Omental fat pad (tissue), 3 donors: ENCODE measurements at regions not wholly inside any gene's neighbourhood (a gene's known extent, or its start where the extent isn't known, plus 50 kb on each side); places are given as distances from the start of the nearest gene placed in this dataset.

Experiments
- ATAC-seq: fragments of 150-250 bp; one replicate; pipeline ENCODE4 v1.9.1; 2016; ENCODE audit warnings: mild to moderate bottlenecking, moderate library complexity; ENCODE audit not compliant: low FRiP score
- DNase-seq: peaks from one replicate; pipeline ENCODE4 v3.0.0-alpha.2; 2019; ENCODE audit warnings: low spot score
- TF ChIP-seq, protein P1 (sequence below), 3 donors: fragments of 450-650 bp; IDR thresholded peaks; one replicate each; pipeline ENCODE4 v1.5.1; 2016 to 2017; ENCODE audit warnings: antibody characterized with exemption in 3 of 3, mild to moderate bottlenecking in 3 of 3, moderate library complexity in 2 of 3

DNA sequence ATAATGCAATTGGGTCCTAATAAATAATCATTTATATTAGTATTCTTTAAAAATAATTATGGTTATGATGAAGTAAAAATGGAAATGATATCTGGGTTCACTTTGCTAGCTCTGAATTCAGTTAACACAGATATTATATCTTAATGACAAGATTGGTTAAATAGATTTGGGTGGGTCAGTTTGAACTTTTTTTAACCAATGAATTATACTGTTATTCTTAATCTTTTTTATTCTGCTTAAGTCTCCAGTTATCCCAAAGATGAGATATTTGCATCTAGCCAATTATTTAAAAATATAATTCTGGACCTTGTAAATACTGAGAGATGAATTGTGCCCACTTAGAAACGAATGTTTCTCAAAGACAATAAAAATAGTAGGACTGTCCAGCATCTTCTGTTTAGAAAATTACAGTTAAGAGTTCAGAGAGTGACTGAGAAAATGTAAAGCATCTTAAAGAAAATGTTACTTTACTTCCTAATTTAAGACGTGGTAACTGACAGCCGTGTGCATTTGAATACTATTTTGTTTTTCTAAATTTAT is 345.2 kb downstream of the USP25 start:
- TF ChIP-seq, protein P1, sequence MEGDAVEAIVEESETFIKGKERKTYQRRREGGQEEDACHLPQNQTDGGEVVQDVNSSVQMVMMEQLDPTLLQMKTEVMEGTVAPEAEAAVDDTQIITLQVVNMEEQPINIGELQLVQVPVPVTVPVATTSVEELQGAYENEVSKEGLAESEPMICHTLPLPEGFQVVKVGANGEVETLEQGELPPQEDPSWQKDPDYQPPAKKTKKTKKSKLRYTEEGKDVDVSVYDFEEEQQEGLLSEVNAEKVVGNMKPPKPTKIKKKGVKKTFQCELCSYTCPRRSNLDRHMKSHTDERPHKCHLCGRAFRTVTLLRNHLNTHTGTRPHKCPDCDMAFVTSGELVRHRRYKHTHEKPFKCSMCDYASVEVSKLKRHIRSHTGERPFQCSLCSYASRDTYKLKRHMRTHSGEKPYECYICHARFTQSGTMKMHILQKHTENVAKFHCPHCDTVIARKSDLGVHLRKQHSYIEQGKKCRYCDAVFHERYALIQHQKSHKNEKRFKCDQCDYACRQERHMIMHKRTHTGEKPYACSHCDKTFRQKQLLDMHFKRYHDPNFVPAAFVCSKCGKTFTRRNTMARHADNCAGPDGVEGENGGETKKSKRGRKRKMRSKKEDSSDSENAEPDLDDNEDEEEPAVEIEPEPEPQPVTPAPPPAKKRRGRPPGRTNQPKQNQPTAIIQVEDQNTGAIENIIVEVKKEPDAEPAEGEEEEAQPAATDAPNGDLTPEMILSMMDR (IDR thresholded peaks at IDR 0.05), result no peak
- DNase-seq (no peak), ATAC-seq (no peak)

DNA sequence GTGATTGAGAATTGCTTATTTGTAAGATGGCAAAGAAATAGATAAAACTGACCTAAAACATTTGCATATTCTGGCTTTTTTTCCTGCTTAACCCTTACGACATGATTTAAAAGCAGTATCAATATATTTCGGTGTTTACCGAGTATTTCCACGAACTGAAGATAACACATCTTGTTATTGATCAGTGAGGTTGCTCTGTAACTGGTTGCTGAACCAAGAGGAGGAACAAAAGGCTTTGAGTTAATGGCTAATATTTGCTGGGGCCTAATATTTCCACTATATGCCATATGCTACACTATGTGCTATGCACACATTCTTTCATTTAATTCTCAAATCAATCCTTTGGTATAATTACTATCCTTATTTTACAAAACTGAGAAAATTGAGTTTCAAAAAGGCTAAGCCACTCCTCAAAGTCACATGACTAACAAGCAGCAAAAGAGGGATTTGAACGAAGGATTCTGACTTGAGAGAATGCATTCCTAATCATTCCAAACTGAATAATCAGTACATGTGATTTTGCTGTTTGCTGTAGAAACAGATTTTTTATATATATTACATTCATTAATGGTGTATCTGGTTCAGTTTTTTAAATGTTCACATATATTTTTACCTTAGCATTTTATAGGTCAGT is 346.0 kb downstream of the USP25 start:
- no peak for ATAC-seq
- TF ChIP-seq, protein P1 (IDR thresholded peaks at IDR 0.05), result no peak

DNA sequence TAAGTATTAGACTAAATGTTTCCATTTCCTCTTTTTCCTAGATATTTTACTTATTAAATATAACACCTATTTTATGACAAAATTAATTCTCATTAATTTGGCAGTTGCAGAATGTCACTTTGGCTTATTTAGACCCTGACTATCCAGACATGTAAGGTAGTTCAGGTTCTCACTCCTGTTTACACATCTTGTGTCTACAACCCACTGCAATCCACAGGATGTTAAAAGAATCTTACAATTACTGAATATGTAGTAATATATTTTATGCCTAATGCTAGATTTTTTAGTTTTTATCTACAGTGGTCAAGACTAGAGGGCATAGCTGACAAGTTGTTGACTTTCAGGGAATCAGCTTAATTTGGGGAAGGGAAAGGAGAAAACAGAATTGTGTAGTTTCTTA is 346.7 kb downstream of the USP25 start:
- DNase-seq (no peak), ATAC-seq (no peak)
- TF ChIP-seq, protein P1 (IDR thresholded peaks at IDR 0.05), result no peak

More for the DNA sequence above, 346.0 kb downstream of the USP25 start:
- no peak for DNase-seq

DNA sequence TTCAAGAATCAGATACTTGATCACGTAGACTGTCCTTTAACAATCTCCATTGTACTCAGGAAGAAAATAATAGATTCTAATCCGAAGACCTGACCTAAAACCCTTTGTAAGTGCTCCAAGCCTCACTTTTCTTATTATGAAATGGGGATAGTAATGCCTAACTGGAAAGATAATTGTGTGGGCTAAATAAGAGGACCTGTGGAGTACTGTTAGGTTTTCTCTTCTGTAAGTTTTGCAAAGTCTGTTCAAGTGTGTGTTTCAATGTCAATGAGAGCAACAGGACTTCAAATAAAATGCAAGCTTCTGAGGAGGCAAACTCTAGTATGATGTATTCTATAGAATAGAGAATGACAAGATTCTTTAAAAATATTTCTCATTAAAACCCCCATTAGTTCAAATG is 348.6 kb downstream of the USP25 start:
- ATAC-seq (no peak), DNase-seq (no peak)
- TF ChIP-seq, protein P1 (IDR thresholded peaks at IDR 0.05), result no peak

DNA sequence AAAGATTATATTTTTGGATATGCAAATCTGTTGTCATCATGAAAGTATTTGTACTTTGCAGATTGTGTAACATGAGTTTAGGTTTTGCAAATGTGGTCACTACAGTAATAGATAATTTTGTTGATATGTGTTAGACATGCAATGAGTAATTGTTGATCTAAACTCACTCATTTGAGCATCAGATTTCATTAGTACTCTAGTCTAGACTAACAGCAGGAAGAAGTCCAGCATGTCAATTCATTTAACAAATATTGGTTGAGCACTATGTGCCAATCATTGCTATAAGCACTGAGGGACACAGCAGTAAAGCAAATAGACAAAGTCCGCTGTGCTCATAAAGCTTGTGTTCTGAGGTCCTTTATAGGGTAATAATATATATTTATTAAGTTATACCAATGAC is 350.0 kb downstream of the USP25 start:
- no peak for DNase-seq
- no peak for ATAC-seq

DNA sequence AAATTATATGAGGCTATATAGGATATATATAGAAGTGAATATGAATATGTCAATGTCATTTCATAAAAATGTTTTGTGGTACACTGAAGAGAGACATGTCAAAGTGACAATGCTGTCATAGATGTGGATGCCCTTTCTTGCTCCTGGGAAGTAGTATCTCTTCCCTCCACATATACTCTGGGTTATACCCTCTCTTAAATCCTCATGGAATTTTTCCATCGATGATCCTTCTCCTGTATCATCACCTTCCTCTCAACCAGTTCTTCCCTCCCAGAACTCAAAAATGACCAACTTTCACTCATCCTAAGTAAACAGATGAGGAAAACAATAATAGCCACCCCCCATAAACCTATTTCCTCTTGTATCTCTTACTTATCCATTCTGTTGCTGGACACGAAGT is 351.5 kb downstream of the USP25 start:
- TF ChIP-seq, protein P1 (IDR thresholded peaks at IDR 0.05), result no peak
- ATAC-seq, result no peak
- no peak for DNase-seq

More for the DNA sequence above, 350.0 kb downstream of the USP25 start:
- TF ChIP-seq, protein P1 (IDR thresholded peaks at IDR 0.05), result no peak
